IMR-90 (cell line): ENCODE measurements at regions not wholly inside any gene's neighbourhood (a gene's known extent, or its start where the extent isn't known, plus 50 kb on each side); places are given as distances from the start of the nearest gene placed in this dataset.

Source experiments
- ATAC-seq: fragments of 200-7000 bp; cut with Tn5 transposase; 2 replicates; pipeline ENCODE4 v1.9.1; 2020; ENCODE audit warnings: low read depth, mild to moderate bottlenecking, moderate library complexity
- BruUV-seq: library from RNA; stranded (reverse); fragments of 400-500 nt; replicated peaks from 2 replicates; lab custom pipeline; 2021; lab: Mats Ljungman, UMichigan
- CTCF ChIA-PET: fragments of 300-600 bp; formaldehyde crosslinking; extraction: SDS; loops from one replicate; lab custom pipeline; 2021; ENCODE audit warnings: antibody characterized with exemption; lab: Yijun Ruan, JAX
- POLR2A ChIA-PET: fragments of 300-600 bp; sonication (Branson Sonifier 250); formaldehyde crosslinking; loops from one replicate; lab custom pipeline; 2022; ENCODE audit warnings: antibody characterized with exemption; ENCODE audit not compliant: unreplicated experiment; lab: Charles Lee
- DNase-seq: peaks from one replicate; pipeline ENCODE4 v3.0.0; 2013
- H2AFZ ChIP-seq: replicated peaks from 2 replicates; pipeline ENCODE3; 2013; ENCODE audit warnings: low read length, mild to moderate bottlenecking; ENCODE audit not compliant: poor library complexity
- H2AK5ac ChIP-seq: 2 replicates; pipeline ENCODE4 v1.6.1; 2013; ENCODE audit warnings: low read depth, low read length, inconsistent platforms
- H2AK9ac ChIP-seq: replicated peaks from 2 replicates; pipeline ENCODE3; 2013; ENCODE audit warnings: mild to moderate bottlenecking, low read depth, low read length, moderate library complexity; ENCODE audit not compliant: poor library complexity
- H2BK120ac ChIP-seq: 2 replicates; pipeline ENCODE4 v1.6.1; 2013; ENCODE audit warnings: low read depth, low read length, inconsistent platforms
- H2BK15ac ChIP-seq: 3 replicates; pipeline ENCODE4 v1.6.1; 2013; ENCODE audit warnings: low read depth, low read length, inconsistent platforms
- H2BK20ac ChIP-seq: 2 replicates; pipeline ENCODE4 v1.6.1; 2013; ENCODE audit warnings: low read depth, mild to moderate bottlenecking, inconsistent platforms, low read length, moderate library complexity
- H2BK5ac ChIP-seq: 2 replicates; pipeline ENCODE4 v1.6.1; 2013; ENCODE audit warnings: mild to moderate bottlenecking, low read depth, low read length, inconsistent platforms; ENCODE audit not compliant: poor library complexity, severe bottlenecking
- H3K14ac ChIP-seq: replicated peaks from 2 replicates; pipeline ENCODE4 v1.6.1; 2013; ENCODE audit warnings: low read depth, low read length, inconsistent platforms
- H3K18ac ChIP-seq: 2 replicates; pipeline ENCODE4 v1.6.1; 2013; ENCODE audit warnings: low read depth, low read length, control low read depth
- H3K23ac ChIP-seq: 2 replicates; pipeline ENCODE4 v1.6.1; 2013; ENCODE audit warnings: low read depth, low read length, inconsistent platforms
- H3K27ac ChIP-seq: 2 replicates; pipeline ENCODE4 v1.5.1; 2013; ENCODE audit warnings: mild to moderate bottlenecking, control low read depth, low read length; ENCODE audit not compliant: insufficient read depth
- H3K27me3 ChIP-seq: 2 replicates; pipeline ENCODE4 v1.6.1; 2013; ENCODE audit warnings: low read length; ENCODE audit not compliant: control insufficient read depth, insufficient read depth
- H3K36me3 ChIP-seq: 2 replicates; pipeline ENCODE4 v1.6.1; 2013; ENCODE audit warnings: low read length, mixed read lengths; ENCODE audit not compliant: control insufficient read depth, insufficient read depth
- H3K4ac ChIP-seq: 2 replicates; pipeline ENCODE4 v1.6.1; 2013; ENCODE audit warnings: low read depth, low read length, inconsistent platforms
- H3K4me1 ChIP-seq: 2 replicates; pipeline ENCODE4 v1.6.1; 2013; ENCODE audit warnings: low read length, mixed read lengths; ENCODE audit not compliant: control insufficient read depth, insufficient read depth
- H3K4me2 ChIP-seq: 2 replicates; pipeline ENCODE4 v1.6.1; 2013; ENCODE audit warnings: low read depth, mild to moderate bottlenecking, control low read depth, low read length, moderate library complexity
- H3K4me3 ChIP-seq: 2 replicates; pipeline ENCODE4 v1.5.1; 2013; ENCODE audit warnings: low read depth, mild to moderate bottlenecking, control low read depth, low read length, moderate library complexity; ENCODE audit not compliant: insufficient read depth
- H3K56ac ChIP-seq: 2 replicates; pipeline ENCODE4 v1.6.1; 2013; ENCODE audit warnings: low read length, inconsistent platforms; ENCODE audit not compliant: insufficient read depth; ENCODE audit errors: extremely low read depth
- H3K79me1 ChIP-seq, 2 experiments: 2 replicates each; pipeline ENCODE4 v1.6.1; 2013; ENCODE audit warnings: low read length in 2 of 2, inconsistent platforms in 1 of 2, low read depth in 1 of 2
- H3K9ac ChIP-seq: 2 replicates; pipeline ENCODE4 v1.6.1; 2013; ENCODE audit warnings: low read depth, low read length, control low read depth
- H3K9me1 ChIP-seq: 2 replicates; pipeline ENCODE4 v1.6.1; 2013; ENCODE audit warnings: low read length, inconsistent platforms; ENCODE audit not compliant: insufficient read depth
- H3K9me3 ChIP-seq: 2 replicates; pipeline ENCODE4 v1.6.1; 2013; ENCODE audit warnings: low read length; ENCODE audit not compliant: control insufficient read depth, insufficient read depth
- H4K20me1 ChIP-seq: 2 replicates; pipeline ENCODE4 v1.6.1; 2013; ENCODE audit warnings: low read length, inconsistent platforms; ENCODE audit not compliant: insufficient read depth
- H4K5ac ChIP-seq: 2 replicates; pipeline ENCODE4 v1.6.1; 2013; ENCODE audit warnings: mild to moderate bottlenecking, low read depth, low read length, control low read depth
- H4K8ac ChIP-seq, 2 experiments: 2 replicates each; pipeline ENCODE4 v1.6.1; 2013; ENCODE audit warnings: low read depth in 2 of 2, low read length in 2 of 2, control low read depth in 1 of 2, inconsistent platforms in 1 of 2
- H4K91ac ChIP-seq: 2 replicates; pipeline ENCODE4 v1.6.1; 2013; ENCODE audit warnings: low read depth, low read length, inconsistent platforms; ENCODE audit not compliant: insufficient read depth
- BHLHE40 ChIP-seq: fragments of 150-350 bp; IDR thresholded peaks from 2 replicates; pipeline ENCODE4 v1.6.1; 2016; ENCODE audit warnings: mild to moderate bottlenecking, low read depth, low read length
- CEBPB ChIP-seq: IDR thresholded peaks from 2 replicates; pipeline ENCODE4 v1.6.1; 2012; ENCODE audit warnings: low read depth, low read length, improper control_type of control experiment
- CHD1 ChIP-seq: IDR thresholded peaks from 2 replicates; pipeline ENCODE4 v1.6.1; 2012; ENCODE audit warnings: low read depth, low read length, improper control_type of control experiment
- ELK1 ChIP-seq: fragments of 150-350 bp; IDR thresholded peaks from 2 replicates; pipeline ENCODE4 v1.6.1; 2016; ENCODE audit warnings: low read depth, mild to moderate bottlenecking, low read length, moderate library complexity, borderline replicate concordance
- FOS ChIP-seq: fragments of 150-350 bp; IDR thresholded peaks from 2 replicates; pipeline ENCODE4 v1.6.1; 2016; ENCODE audit warnings: low read depth, low read length
- MAZ ChIP-seq: IDR thresholded peaks from 2 replicates; pipeline ENCODE4 v1.6.1; 2012; ENCODE audit warnings: low read depth, mild to moderate bottlenecking, low read length, improper control_type of control experiment, moderate library complexity, borderline replicate concordance
- MXI1 ChIP-seq: IDR thresholded peaks from 2 replicates; pipeline ENCODE4 v1.6.1; 2012; ENCODE audit warnings: low read depth, mild to moderate bottlenecking, low read length, moderate library complexity, borderline replicate concordance
- NFE2L2 ChIP-seq: fragments of 150-350 bp; IDR thresholded peaks from 2 replicates; pipeline ENCODE4 v1.6.1; 2016; ENCODE audit warnings: low read depth, mild to moderate bottlenecking, low read length
- POLR2A ChIP-seq: IDR thresholded peaks from 2 replicates; pipeline ENCODE4 v1.6.1; 2012; ENCODE audit warnings: mild to moderate bottlenecking, low read depth, low read length
- RAD21 ChIP-seq: IDR thresholded peaks from 2 replicates; pipeline ENCODE4 v1.6.1; 2012; ENCODE audit warnings: low read length, improper control_type of control experiment
- RFX5 ChIP-seq: IDR thresholded peaks from 2 replicates; pipeline ENCODE4 v1.8.0; 2012; ENCODE audit warnings: low read depth, mild to moderate bottlenecking, low read length, moderate library complexity
- WGBS, 2 experiments: methylation state at CpG; one replicate each; pipeline versions ENCODE4 v1.1.5 to v1.1.7; 2013; ENCODE audit warnings: missing lambda C conversion rate in 2 of 2; ENCODE audit not compliant: insufficient read length in 1 of 2; ENCODE audit errors: extremely low coverage in 2 of 2; 5-methylcytosine and 5-hydroxymethylcytosine counted together
- dilution Hi-C: fragments of 300-500 bp; cut with HindIII; formaldehyde crosslinking; loops from one replicate; pipeline ENCODE4 v1.14.3; 2018; ENCODE audit warnings: low sequenced_read_pairs; ENCODE audit not compliant: unreplicated experiment
- in situ Hi-C: fragments of 300-500 bp; cut with MboI; formaldehyde crosslinking; loops from 3 replicates; pipeline ENCODE4 v1.14.3; 2019; ENCODE audit warnings: low sequenced_read_pairs, inconsistent platforms, mixed read lengths
- intact Hi-C: fragments of 100-400 bp; cut with micrococcal nuclease; formaldehyde crosslinking; loops from 2 replicates; pipeline ENCODE4 v1.10.0; 2022
- TF ChIP-seq, protein P1 (sequence below): fragments of 150-350 bp; IDR thresholded peaks from 2 replicates; pipeline ENCODE4 v1.6.1; 2017; ENCODE audit warnings: mild to moderate bottlenecking, antibody characterized with exemption, low read length, low read depth

DNA sequence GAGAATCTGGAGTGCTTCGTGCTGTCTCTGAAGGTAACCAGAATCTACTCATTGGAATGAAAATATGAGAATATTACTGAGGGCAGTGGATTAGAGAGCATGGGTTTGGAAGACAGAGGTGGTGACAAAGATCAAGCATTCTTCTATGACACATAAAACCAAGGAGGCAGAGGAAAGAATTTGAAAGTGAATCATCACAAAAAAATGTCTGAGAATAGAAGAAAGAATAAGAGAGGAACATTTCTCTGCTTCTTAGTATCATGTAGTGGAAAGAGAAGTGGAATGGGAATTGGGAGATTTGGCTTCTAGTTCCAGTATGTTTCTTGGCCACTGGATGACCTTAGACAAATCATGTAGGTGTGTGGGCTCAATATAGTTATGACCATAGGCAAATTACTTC is 474.0 kb downstream of the TFAP2B start:
- BruUV-seq, result no TSS peak
- Histone ChIP-seq H3K4me3 (no peak overlapping the region), H3K18ac (no peak overlapping the region), H4K91ac (no peak overlapping the region), H2BK15ac (no peak overlapping the region), H3K27me3 (no peaks in the 10 kb centered on the region), H2AFZ (no peak overlapping the region), H3K4me1 (no peaks in the 10 kb centered on the region), H3K36me3 (no peaks in the 10 kb centered on the region), H2AK5ac (no peak overlapping the region), H2BK5ac (no peak overlapping the region), H3K27ac (no peak overlapping the region), H3K4ac (no peak overlapping the region), H3K9me3 (no peaks in the 10 kb centered on the region; the same call in 1 of the 2 replicates), H2BK20ac (no peak overlapping the region), H4K5ac (no peak overlapping the region), H4K20me1 (no peaks in the 10 kb centered on the region), H3K4me2 (no peak overlapping the region), H3K79me1 (no peaks in the 10 kb centered on the region), H3K9ac (no peak overlapping the region), H2BK120ac (no peak overlapping the region), H3K14ac (no peak overlapping the region), H2AK9ac (no peak overlapping the region), H3K23ac (no peak overlapping the region), H3K9me1 (no peaks in the 10 kb centered on the region), H4K8ac (no peak overlapping the region), H3K56ac (no peak overlapping the region)
- no peak for DNase-seq
- intact Hi-C loops (no loop called here), dilution Hi-C loops (no loop called here), in situ Hi-C loops (no loop called here)
- ChIA-PET CTCF (no interaction called here), POLR2A (no interaction called here)
- WGBS, 2 experiments, result no CpG with 5 or more reads among the region's 1 CpG
- TF ChIP-seq MXI1 (no peak), CHD1 (no peak), RAD21 (no peak), CEBPB (no peak), BHLHE40 (no peak), ELK1 (no peak), FOS (no peak), NFE2L2 (no peak), POLR2A (no peak), RFX5 (no peak), MAZ (no peak)
- TF ChIP-seq, protein P1, sequence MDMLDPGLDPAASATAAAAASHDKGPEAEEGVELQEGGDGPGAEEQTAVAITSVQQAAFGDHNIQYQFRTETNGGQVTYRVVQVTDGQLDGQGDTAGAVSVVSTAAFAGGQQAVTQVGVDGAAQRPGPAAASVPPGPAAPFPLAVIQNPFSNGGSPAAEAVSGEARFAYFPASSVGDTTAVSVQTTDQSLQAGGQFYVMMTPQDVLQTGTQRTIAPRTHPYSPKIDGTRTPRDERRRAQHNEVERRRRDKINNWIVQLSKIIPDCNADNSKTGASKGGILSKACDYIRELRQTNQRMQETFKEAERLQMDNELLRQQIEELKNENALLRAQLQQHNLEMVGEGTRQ, result no peak
- ATAC-seq, result no peak
